HCT116 (cell line): ENCODE measurements at regions not wholly inside any gene's neighbourhood (a gene's known extent, or its start where the extent isn't known, plus 50 kb on each side); places are given as distances from the start of the nearest gene placed in this dataset.

Experiments used
- ATAC-seq: fragments of 200-7000 bp; cut with Tn5 transposase; 2 replicates; pipeline ENCODE4 v1.9.1; 2020; ENCODE audit warnings: mild to moderate bottlenecking, moderate library complexity
- BruUV-seq: library from RNA; stranded (reverse); fragments of 400-500 nt; replicated peaks from 2 replicates; lab custom pipeline; 2021; lab: Mats Ljungman, UMichigan
- CTCF ChIA-PET: fragments of 300-600 bp; sonication (Branson Sonifier 250); formaldehyde crosslinking; loops from one replicate; lab custom pipeline; 2021; ENCODE audit warnings: antibody characterized with exemption; lab: Charles Lee
- POLR2A ChIA-PET: fragments of 300-600, 350-600 bp; sonication (Branson Sonifier 250); formaldehyde crosslinking; loops from one replicate; lab custom pipeline; 2021; ENCODE audit warnings: antibody characterized with exemption; lab: Charles Lee
- RAD21 ChIA-PET, 2 experiments: fragments of 300-600 bp; sonication (Branson Sonifier 250); formaldehyde crosslinking; loops; one replicate each; lab custom pipeline; 2023; ENCODE audit warnings: low total read pairs in 2 of 2; ENCODE audit not compliant: uncharacterized antibody in 2 of 2, unreplicated experiment in 2 of 2, low non-redundant PET in 1 of 2; lab: Charles Lee
- DNase-seq: peaks from one replicate; pipeline ENCODE4 v3.0.0-alpha.2; 2010; ENCODE audit warnings: low read depth, low spot score
- H2AFZ ChIP-seq: fragments of 200-600 bp; shearing (Covaris generic), sonication (generic); 2 replicates; pipeline ENCODE4 v1.6.1; 2017; ENCODE audit warnings: low read depth, mixed run types, mixed read lengths, antibody characterized with exemption, low read length; ENCODE audit not compliant: poor library complexity, severe bottlenecking
- H3K27ac ChIP-seq: 2 replicates; pipeline ENCODE4 v1.5.1; 2012; ENCODE audit warnings: low read depth, low read length
- H3K27me3 ChIP-seq: fragments of 200-600 bp; sonication (generic); 2 replicates; pipeline ENCODE4 v1.6.1; 2016; ENCODE audit warnings: mixed run types, low read length, mixed read lengths; ENCODE audit not compliant: insufficient read depth
- H3K36me3 ChIP-seq, 2 experiments: fragments of 200-500 bp in 1 of 2; fragments of 200-600 bp in 1 of 2; sonication (Bioruptor generic) in 1 of 2; sonication (generic) in 1 of 2; 2 replicates each; pipeline versions ENCODE4 v1.5.1 to v1.6.1; 2014 to 2016; ENCODE audit warnings: low read length in 2 of 2, inconsistent platforms in 1 of 2, mixed read lengths in 1 of 2, mixed run types in 1 of 2; ENCODE audit not compliant: insufficient read depth in 2 of 2, control insufficient read depth in 1 of 2
- H3K4me1 ChIP-seq, 2 experiments: fragments of 200-600 bp in 1 of 2; sonication (generic) in 1 of 2; 2 replicates each; pipeline versions ENCODE4 v1.5.1 to v1.6.1; 2012 to 2017; ENCODE audit warnings: low read length in 2 of 2, inconsistent platforms in 1 of 2, mild to moderate bottlenecking in 1 of 2, mixed read lengths in 1 of 2, mixed run types in 1 of 2, moderate library complexity in 1 of 2; ENCODE audit not compliant: insufficient read depth in 2 of 2, control insufficient read depth in 1 of 2
- H3K4me2 ChIP-seq: fragments of 200-600 bp; sonication (generic); 2 replicates; pipeline ENCODE4 v1.6.1; 2017; ENCODE audit warnings: mixed run types, low read length, mixed read lengths
- H3K4me3 ChIP-seq, 2 experiments: fragments of 200-600 bp in 1 of 2; sonication (generic) in 1 of 2; replicated peaks in 1 of 2; 2 replicates each; pipeline ENCODE4 v1.5.1; 2011 to 2016; ENCODE audit warnings: low read length in 2 of 2, control low read depth in 1 of 2, low read depth in 1 of 2, mild to moderate bottlenecking in 1 of 2, mixed read lengths in 1 of 2, mixed run types in 1 of 2
- H3K79me2 ChIP-seq: fragments of 200-600 bp; sonication (generic); 2 replicates; pipeline ENCODE4 v1.6.1; 2017; ENCODE audit warnings: mild to moderate bottlenecking, mixed run types, low read length, moderate library complexity, mixed read lengths; ENCODE audit not compliant: insufficient read depth
- H3K9ac ChIP-seq: fragments of 200-600 bp; sonication (generic); 2 replicates; pipeline ENCODE4 v1.6.1; 2016; ENCODE audit warnings: low read length, mixed read lengths
- H3K9me2 ChIP-seq: fragments of 200-600 bp; sonication (generic), shearing (Covaris generic); 2 replicates; pipeline ENCODE4 v1.6.1; 2017; ENCODE audit warnings: mixed run types, mild to moderate bottlenecking, moderate library complexity; ENCODE audit not compliant: insufficient read depth
- H3K9me3 ChIP-seq, 2 experiments: fragments of 200-500 bp in 1 of 2; fragments of 200-600 bp in 1 of 2; sonication (Bioruptor generic) in 1 of 2; sonication (generic) in 1 of 2; 2 replicates each; pipeline ENCODE4 v1.6.1; 2014 to 2017; ENCODE audit warnings: low read length in 2 of 2, mixed read lengths in 2 of 2, inconsistent platforms in 1 of 2, low read depth in 1 of 2, mild to moderate bottlenecking in 1 of 2, mixed run types in 1 of 2, moderate library complexity in 1 of 2; ENCODE audit not compliant: control insufficient read depth in 1 of 2, insufficient read depth in 1 of 2
- H4K20me1 ChIP-seq: fragments of 200-600 bp; sonication (generic), shearing (Covaris generic); 2 replicates; pipeline ENCODE4 v1.6.1; 2017; ENCODE audit warnings: mixed run types, mild to moderate bottlenecking, moderate library complexity; ENCODE audit not compliant: insufficient read depth
- CBX3 ChIP-seq: IDR thresholded peaks from 2 replicates; pipeline ENCODE4 v1.6.1; 2012; ENCODE audit warnings: low read depth
- CEBPB ChIP-seq: IDR thresholded peaks from 2 replicates; pipeline ENCODE4 v1.6.1; 2012; ENCODE audit warnings: low read depth
- CTCF ChIP-seq, 3 experiments: fragments of 200-600 bp in 1 of 3; sonication (generic) in 1 of 3; IDR thresholded peaks in 2 of 3; conservative IDR thresholded peaks in 1 of 3; 2 replicates each; pipeline ENCODE4 v1.5.1; 2012 to 2017; ENCODE audit warnings: low read depth in 2 of 3, low read length in 2 of 3, antibody characterized with exemption in 1 of 3, borderline replicate concordance in 1 of 3, control low read depth in 1 of 3, mild to moderate bottlenecking in 1 of 3, mixed read lengths in 1 of 3, mixed run types in 1 of 3, moderate library complexity in 1 of 3; ENCODE audit not compliant: insufficient read depth in 1 of 3
- FOSL1 ChIP-seq: IDR thresholded peaks from 2 replicates; pipeline ENCODE4 v1.6.1; 2012; ENCODE audit warnings: low read depth
- RAD21 ChIP-seq: IDR thresholded peaks from 2 replicates; pipeline ENCODE4 v1.6.1; 2012; ENCODE audit warnings: low read depth, mild to moderate bottlenecking
- REST ChIP-seq: IDR thresholded peaks from 2 replicates; pipeline ENCODE4 v1.6.1; 2012; ENCODE audit warnings: low read depth
- SP1 ChIP-seq: IDR thresholded peaks from 2 replicates; pipeline ENCODE4 v1.6.1; 2012; ENCODE audit warnings: low read depth
- SRF ChIP-seq: IDR thresholded peaks from 2 replicates; pipeline ENCODE4 v1.6.1; 2012; ENCODE audit warnings: low read depth
- TCF7L2 ChIP-seq: IDR thresholded peaks from 2 replicates; pipeline ENCODE4 v1.7.0; 2011; ENCODE audit warnings: borderline replicate concordance, inconsistent platforms; ENCODE audit not compliant: insufficient read depth, insufficient read length; ENCODE audit errors: extremely low read depth
- YY1 ChIP-seq: IDR thresholded peaks from 2 replicates; pipeline ENCODE4 v1.6.1; 2011; ENCODE audit warnings: low read length, low read depth, moderate library complexity, mild to moderate bottlenecking; ENCODE audit not compliant: insufficient replicate concordance; ENCODE audit errors: extremely low read depth
- ZFX ChIP-seq: fragments of 450-650 bp; IDR thresholded peaks from 2 replicates; pipeline ENCODE4 v1.6.1; 2017
- intact Hi-C: fragments of 100-400 bp; cut with micrococcal nuclease; formaldehyde crosslinking; loops from 2 replicates; pipeline ENCODE4 v1.10.0; 2022

DNA sequence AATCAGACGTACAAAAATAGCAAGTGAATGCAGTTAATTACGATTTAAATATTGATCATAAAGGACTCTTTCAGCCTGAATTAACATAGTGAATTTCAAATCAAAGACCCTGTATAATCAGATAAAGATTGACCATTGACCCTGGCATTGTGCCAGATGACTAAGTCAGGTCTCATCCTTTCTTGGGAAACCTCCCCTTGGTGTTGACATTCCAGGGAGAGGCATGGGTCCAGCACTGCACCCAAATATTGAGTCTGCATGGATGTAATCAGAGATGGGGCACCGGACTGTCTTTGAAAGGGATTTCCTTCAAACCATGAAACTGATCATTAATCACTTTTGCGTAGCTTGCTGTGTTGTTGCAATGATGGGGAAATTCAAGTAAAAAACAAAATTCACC, 1138.2 kb downstream of the BCL11B start (continued):
- no peak for TF ChIP-seq SP1
- TF ChIP-seq, all 23 proteins: peak for 0

DNA sequence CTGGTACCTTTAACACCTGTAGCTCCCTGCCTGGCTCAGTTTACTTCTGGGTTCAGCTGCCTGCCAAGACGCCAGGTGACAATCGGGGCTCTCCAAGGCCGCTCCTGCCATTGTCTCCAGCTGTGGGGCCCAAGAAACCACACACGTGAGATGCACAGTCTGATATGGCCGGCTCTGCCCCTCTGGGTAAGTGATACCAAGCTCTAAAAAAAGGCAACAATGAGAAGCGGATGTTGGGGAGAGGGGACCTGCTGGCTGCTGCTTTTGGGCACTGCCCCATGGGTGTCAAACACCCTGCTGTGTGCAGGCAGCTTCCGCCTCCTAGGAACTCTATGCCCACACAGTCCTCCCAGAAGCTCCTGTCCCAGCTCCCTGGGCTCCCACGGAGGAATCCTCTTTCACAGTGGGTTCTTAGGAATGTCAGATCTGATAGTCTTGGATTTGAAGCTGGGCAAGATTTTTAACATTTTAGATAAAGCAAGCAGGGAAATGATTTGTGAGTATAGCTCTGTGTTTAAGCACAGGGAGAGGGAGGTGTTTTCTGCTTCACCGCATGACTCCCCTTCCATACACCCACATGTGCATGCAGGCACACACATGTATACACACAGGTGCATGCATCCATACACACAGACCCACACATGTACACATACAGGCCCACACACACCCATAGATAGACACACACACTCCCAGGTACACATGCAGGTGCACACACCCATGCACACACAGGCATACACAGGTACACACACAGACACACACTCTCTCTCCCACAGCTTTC, 1135.8 kb downstream of the BCL11B start:
- no peaks in the 10 kb centered on the region for H3K36me3 ChIP-seq
- H3K27me3 ChIP-seq: no peaks in the 10 kb centered on the region
- no peak overlapping the region for H3K27ac ChIP-seq
- BruUV-seq: no TSS peak
- H4K20me1 ChIP-seq: no peaks in the 10 kb centered on the region
- no peak overlapping the region for H3K4me3 ChIP-seq
- no peak overlapping the region for H3K4me2 ChIP-seq
- no peaks in the 10 kb centered on the region for H3K9me2 ChIP-seq
- H3K79me2 ChIP-seq: no peaks in the 10 kb centered on the region
- DNase-seq (no peak), ATAC-seq (no peak)
- no peak overlapping the region for H2AFZ ChIP-seq
- ChIA-PET RAD21 (no interaction called here), CTCF (no interaction called here), POLR2A (no interaction called here)
- no peak overlapping the region for H3K9ac ChIP-seq
- H3K4me1 ChIP-seq: no peaks in the 10 kb centered on the region
- TF ChIP-seq CTCF (IDR thresholded peaks at IDR 0.05 in 2 of 3, conservative IDR thresholded peaks at IDR 0.05 in 1 of 3; ENCODE audit: borderline replicate concordance in 1 of 3, insufficient read depth in 1 of 3, low read depth in 2 of 3, low read length in 2 of 3) (no peak), CEBPB (no peak), FOSL1 (no peak), YY1 (no peak), REST (no peak), RAD21 (no peak), TCF7L2 (no peak), SRF (no peak), CBX3 (no peak), ZFX (no peak)
- peaks cover 0 to 3% of the 10 kb centered on the region in 2 experiments; a peak in 1 of 4 replicates for H3K9me3 ChIP-seq
- intact Hi-C loops: loop anchor here (5.0 kb wide), 1 partner anchor 1281 kb away; no protein-coding TSS in a partner anchor
